ENCODE measurements at regions not wholly inside any gene's neighbourhood (a gene's known extent, or its start where the extent isn't known, plus 50 kb on each side); places are given as distances from the start of the nearest gene placed in this dataset.

DNA sequence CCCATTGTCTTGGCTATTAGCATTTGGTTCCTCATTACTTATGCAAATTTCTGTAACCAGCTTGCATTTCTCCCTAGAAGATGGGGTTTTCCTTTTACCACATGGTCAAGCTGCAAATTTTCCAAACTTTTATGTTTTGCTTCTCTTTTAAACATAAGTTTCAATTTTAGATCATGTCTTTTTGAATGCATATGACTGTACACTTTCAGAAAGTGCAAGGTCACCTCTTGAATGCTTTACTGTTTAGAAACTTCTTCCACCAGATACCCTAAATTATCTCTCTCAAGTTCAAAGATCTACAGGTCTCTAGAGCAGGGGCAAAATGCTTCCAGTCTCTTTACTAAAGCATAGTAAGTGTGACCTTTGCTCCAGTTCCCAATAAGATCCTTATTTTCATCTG is 837.6 kb upstream of the NXPH2 start:
- in situ Hi-C loops (cut with HindIII; ENCODE audit: low pct_unique_long_range_greater_than_20kb, low sequenced_read_pairs) (no loop called here), intact Hi-C loops (cut with micrococcal nuclease; ENCODE audit: unreplicated experiment) (no loop called here)
- ChIA-PET POLR2A (no interaction called here), CTCF (no interaction called here)
- Histone ChIP-seq H3K4me3 (ENCODE audit: low read depth in 2 of 2, low read length in 2 of 2) (no peak overlapping the region), H3K4me1 (ENCODE audit: control insufficient read depth, insufficient read depth, low read length) (no peaks in the 10 kb centered on the region), H3K36me3 (ENCODE audit: control insufficient read depth, insufficient read depth, low read length) (no peaks in the 10 kb centered on the region), H3K27me3 (ENCODE audit: control insufficient read depth, insufficient read depth, low read length) (no peaks in the 10 kb centered on the region), H3K27ac (ENCODE audit: low read length) (no peak overlapping the region), H3K9me3 (ENCODE audit: control insufficient read depth, insufficient read depth, low read depth, low read length) (no peaks in the 10 kb centered on the region; the same call in 1 of the 2 replicates)
- no TSS peak for BruUV-seq (replicated peaks)
- DNase-seq (ENCODE audit: low read depth, low spot score) = no peak
- ATAC-seq = no peak
- TF ChIP-seq TCF7L2 (IDR thresholded peaks at IDR 0.05; ENCODE audit: low read depth, low read length) (no peak), POLR2AphosphoS5 (IDR thresholded peaks at IDR 0.05; ENCODE audit: low read depth, low read length) (no peak), SIN3A (IDR thresholded peaks at IDR 0.05; ENCODE audit: borderline replicate concordance, insufficient read depth, low read depth, low read length) (no peak)
- TF ChIP-seq, protein P1, sequence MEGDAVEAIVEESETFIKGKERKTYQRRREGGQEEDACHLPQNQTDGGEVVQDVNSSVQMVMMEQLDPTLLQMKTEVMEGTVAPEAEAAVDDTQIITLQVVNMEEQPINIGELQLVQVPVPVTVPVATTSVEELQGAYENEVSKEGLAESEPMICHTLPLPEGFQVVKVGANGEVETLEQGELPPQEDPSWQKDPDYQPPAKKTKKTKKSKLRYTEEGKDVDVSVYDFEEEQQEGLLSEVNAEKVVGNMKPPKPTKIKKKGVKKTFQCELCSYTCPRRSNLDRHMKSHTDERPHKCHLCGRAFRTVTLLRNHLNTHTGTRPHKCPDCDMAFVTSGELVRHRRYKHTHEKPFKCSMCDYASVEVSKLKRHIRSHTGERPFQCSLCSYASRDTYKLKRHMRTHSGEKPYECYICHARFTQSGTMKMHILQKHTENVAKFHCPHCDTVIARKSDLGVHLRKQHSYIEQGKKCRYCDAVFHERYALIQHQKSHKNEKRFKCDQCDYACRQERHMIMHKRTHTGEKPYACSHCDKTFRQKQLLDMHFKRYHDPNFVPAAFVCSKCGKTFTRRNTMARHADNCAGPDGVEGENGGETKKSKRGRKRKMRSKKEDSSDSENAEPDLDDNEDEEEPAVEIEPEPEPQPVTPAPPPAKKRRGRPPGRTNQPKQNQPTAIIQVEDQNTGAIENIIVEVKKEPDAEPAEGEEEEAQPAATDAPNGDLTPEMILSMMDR (IDR thresholded peaks at IDR 0.05) = no peak
- TF ChIP-seq, protein P2, sequence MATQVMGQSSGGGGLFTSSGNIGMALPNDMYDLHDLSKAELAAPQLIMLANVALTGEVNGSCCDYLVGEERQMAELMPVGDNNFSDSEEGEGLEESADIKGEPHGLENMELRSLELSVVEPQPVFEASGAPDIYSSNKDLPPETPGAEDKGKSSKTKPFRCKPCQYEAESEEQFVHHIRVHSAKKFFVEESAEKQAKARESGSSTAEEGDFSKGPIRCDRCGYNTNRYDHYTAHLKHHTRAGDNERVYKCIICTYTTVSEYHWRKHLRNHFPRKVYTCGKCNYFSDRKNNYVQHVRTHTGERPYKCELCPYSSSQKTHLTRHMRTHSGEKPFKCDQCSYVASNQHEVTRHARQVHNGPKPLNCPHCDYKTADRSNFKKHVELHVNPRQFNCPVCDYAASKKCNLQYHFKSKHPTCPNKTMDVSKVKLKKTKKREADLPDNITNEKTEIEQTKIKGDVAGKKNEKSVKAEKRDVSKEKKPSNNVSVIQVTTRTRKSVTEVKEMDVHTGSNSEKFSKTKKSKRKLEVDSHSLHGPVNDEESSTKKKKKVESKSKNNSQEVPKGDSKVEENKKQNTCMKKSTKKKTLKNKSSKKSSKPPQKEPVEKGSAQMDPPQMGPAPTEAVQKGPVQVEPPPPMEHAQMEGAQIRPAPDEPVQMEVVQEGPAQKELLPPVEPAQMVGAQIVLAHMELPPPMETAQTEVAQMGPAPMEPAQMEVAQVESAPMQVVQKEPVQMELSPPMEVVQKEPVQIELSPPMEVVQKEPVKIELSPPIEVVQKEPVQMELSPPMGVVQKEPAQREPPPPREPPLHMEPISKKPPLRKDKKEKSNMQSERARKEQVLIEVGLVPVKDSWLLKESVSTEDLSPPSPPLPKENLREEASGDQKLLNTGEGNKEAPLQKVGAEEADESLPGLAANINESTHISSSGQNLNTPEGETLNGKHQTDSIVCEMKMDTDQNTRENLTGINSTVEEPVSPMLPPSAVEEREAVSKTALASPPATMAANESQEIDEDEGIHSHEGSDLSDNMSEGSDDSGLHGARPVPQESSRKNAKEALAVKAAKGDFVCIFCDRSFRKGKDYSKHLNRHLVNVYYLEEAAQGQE (IDR thresholded peaks at IDR 0.05; ENCODE audit: insufficient read depth in 1 of 2, low read depth in 2 of 2, low read length in 1 of 2) = no peak

DNA sequence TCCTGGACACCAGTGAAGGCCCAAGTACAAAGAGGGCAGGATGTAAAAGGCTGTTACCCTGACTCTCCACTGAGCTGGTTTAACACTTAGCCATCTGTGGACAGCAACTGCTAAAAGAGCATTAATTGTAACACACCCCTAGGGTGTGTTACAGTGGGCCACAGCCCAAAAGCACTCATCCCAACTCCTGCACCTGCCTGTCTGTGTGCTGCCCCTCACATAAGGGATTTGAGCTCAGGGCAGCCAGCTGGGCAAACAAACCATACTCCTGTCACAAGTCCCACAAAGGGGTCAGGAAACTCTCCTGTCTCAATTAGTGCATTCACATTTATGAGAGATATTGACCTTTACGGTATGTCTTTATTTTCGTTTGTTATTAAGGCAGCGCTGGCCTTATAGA is 833.1 kb upstream of the NXPH2 start:
- Histone ChIP-seq H3K27ac (ENCODE audit: low read length) (no peak overlapping the region), H3K27me3 (ENCODE audit: control insufficient read depth, insufficient read depth, low read length) (no peaks in the 10 kb centered on the region), H3K4me3 (ENCODE audit: low read depth in 2 of 2, low read length in 2 of 2) (no peak overlapping the region), H3K4me1 (ENCODE audit: control insufficient read depth, insufficient read depth, low read length) (no peaks in the 10 kb centered on the region), H3K36me3 (ENCODE audit: control insufficient read depth, insufficient read depth, low read length) (no peaks in the 10 kb centered on the region), H3K9me3 (ENCODE audit: control insufficient read depth, insufficient read depth, low read depth, low read length) (no peaks in the 10 kb centered on the region)
- no TSS peak for BruUV-seq (replicated peaks)
- ChIA-PET POLR2A (no interaction called here), CTCF (no interaction called here)
- TF ChIP-seq POLR2AphosphoS5 (IDR thresholded peaks at IDR 0.05; ENCODE audit: low read depth, low read length) (no peak), TCF7L2 (IDR thresholded peaks at IDR 0.05; ENCODE audit: low read depth, low read length) (no peak), SIN3A (IDR thresholded peaks at IDR 0.05; ENCODE audit: borderline replicate concordance, insufficient read depth, low read depth, low read length) (no peak)
- TF ChIP-seq, protein P2 (IDR thresholded peaks at IDR 0.05; ENCODE audit: insufficient read depth in 1 of 2, low read depth in 2 of 2, low read length in 1 of 2) = no peak
- TF ChIP-seq, protein P1 (IDR thresholded peaks at IDR 0.05) = no peak
- in situ Hi-C loops (cut with HindIII; ENCODE audit: low pct_unique_long_range_greater_than_20kb, low sequenced_read_pairs) = no loop called here
- ATAC-seq = no peak
- intact Hi-C loops (cut with micrococcal nuclease; ENCODE audit: unreplicated experiment) = no loop called here
- no peak for DNase-seq (ENCODE audit: low read depth, low spot score)
